ENCODE measurements at regions not wholly inside any gene's neighbourhood (a gene's known extent, or its start where the extent isn't known, plus 50 kb on each side); places are given as distances from the start of the nearest gene placed in this dataset.

DNA sequence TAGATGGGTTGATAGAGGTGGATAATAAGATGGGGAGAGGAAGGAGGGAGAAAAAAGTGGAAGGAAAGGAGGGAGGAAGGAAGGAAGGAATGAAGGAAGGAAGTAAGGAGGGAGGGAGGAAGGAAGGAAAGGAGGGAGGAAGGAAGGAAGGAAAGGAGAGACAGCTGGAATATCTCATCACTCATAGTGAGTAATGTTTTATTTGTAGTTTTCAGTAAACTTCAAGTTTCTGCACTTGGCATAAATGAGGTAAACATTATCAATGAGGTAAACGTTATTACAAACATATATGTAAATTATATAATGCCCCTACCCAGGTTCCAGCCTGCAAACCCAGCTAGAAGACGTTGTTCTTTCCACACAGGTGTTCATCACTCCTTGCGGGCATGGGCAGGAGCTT, 89.8 kb upstream of the XYLT1 start:
- TF ChIP-seq EZH2 (optimal IDR thresholded peaks at IDR 0.05; ENCODE audit: low read depth, low read length) = no peak
- TF ChIP-seq, protein P1, sequence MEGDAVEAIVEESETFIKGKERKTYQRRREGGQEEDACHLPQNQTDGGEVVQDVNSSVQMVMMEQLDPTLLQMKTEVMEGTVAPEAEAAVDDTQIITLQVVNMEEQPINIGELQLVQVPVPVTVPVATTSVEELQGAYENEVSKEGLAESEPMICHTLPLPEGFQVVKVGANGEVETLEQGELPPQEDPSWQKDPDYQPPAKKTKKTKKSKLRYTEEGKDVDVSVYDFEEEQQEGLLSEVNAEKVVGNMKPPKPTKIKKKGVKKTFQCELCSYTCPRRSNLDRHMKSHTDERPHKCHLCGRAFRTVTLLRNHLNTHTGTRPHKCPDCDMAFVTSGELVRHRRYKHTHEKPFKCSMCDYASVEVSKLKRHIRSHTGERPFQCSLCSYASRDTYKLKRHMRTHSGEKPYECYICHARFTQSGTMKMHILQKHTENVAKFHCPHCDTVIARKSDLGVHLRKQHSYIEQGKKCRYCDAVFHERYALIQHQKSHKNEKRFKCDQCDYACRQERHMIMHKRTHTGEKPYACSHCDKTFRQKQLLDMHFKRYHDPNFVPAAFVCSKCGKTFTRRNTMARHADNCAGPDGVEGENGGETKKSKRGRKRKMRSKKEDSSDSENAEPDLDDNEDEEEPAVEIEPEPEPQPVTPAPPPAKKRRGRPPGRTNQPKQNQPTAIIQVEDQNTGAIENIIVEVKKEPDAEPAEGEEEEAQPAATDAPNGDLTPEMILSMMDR (IDR thresholded peaks at IDR 0.05; ENCODE audit: low read length) = no peak
- TF ChIP-seq EZH2phosphoT487 (IDR thresholded peaks at IDR 0.05; ENCODE audit: low read length) = no peak

Measured in MM.1S (cell line).